ENCODE measurements at regions not wholly inside any gene's neighbourhood (a gene's known extent, or its start where the extent isn't known, plus 50 kb on each side); places are given as distances from the start of the nearest gene placed in this dataset.

DNA sequence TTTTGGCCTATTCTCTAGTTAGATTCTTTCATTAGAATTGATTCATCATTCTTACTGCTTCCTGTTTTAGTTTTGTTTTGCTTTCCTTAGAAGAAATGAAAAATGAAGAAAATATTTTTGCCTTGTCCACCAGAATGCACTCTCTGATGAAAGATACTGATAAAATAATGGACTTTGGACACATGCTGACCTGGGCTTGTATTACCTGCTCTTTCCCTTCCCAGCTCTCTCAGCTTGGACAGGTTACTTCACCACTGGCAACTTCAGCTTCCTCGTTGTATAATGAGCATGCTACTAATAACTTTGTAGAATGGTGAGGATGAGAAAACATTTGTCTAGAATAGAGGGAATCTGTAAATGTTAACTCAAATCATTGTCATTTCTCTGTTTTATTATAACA lies 1468.1 kb upstream of the WWC1 start:
- ATAC-seq, result no peak
- Histone ChIP-seq H3K4me3 (ENCODE audit: low read length) (no peak overlapping the region), H3K36me3 (ENCODE audit: control insufficient read depth, insufficient read depth, low read length) (no peaks in the 10 kb centered on the region), H3K27me3 (ENCODE audit: control insufficient read depth, insufficient read depth, low read length) (no peaks in the 10 kb centered on the region), H3K4me1 (ENCODE audit: control insufficient read depth, insufficient read depth, low read length) (no peaks in the 10 kb centered on the region), H3K9me3 (ENCODE audit: control insufficient read depth, insufficient read depth, low read length) (peaks cover 5% of the 10 kb centered on the region), H3K27ac (ENCODE audit: low read length) (no peak overlapping the region)
- TF ChIP-seq, protein P1, sequence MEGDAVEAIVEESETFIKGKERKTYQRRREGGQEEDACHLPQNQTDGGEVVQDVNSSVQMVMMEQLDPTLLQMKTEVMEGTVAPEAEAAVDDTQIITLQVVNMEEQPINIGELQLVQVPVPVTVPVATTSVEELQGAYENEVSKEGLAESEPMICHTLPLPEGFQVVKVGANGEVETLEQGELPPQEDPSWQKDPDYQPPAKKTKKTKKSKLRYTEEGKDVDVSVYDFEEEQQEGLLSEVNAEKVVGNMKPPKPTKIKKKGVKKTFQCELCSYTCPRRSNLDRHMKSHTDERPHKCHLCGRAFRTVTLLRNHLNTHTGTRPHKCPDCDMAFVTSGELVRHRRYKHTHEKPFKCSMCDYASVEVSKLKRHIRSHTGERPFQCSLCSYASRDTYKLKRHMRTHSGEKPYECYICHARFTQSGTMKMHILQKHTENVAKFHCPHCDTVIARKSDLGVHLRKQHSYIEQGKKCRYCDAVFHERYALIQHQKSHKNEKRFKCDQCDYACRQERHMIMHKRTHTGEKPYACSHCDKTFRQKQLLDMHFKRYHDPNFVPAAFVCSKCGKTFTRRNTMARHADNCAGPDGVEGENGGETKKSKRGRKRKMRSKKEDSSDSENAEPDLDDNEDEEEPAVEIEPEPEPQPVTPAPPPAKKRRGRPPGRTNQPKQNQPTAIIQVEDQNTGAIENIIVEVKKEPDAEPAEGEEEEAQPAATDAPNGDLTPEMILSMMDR (IDR thresholded peaks at IDR 0.05), result no peak
- Mint-ChIP-seq H3K4me1 (no peaks in the 10 kb centered on the region), H3K4me3 (no peak overlapping the region), H3K9me3 (peaks cover 9 to 15% of the 10 kb centered on the region in 2 donors), H3K27me3 (ENCODE audit: low read depth in 2 of 2) (no peaks in the 10 kb centered on the region), H3K27ac (no peak overlapping the region), H3K36me3 (no peaks in the 10 kb centered on the region)
- no CpG with 5 or more reads among the region's 1 CpG for WGBS (ENCODE audit: insufficient coverage)
- DNase-seq, result no peak
- intact Hi-C loops (cut with micrococcal nuclease), result no loop called here

DNA sequence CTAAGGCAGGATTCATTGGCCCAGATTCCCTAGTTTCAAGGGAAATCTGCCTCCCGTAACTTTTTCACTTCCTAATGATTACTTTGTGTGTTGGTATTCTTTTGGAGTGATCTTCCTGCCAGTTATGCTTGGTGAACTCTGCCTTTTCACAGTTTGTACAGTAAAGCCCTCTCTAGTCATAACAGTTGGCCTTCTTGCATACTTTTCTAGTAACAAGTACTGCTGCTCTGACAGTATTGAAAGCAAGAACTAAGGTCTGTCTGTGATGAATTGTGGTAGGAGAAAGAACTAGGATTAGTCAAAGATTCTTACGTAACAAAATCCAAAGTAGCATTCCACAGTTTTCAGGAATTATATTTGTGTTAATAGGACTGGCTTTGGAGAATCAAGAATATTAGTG lies 1457.2 kb upstream of the WWC1 start:
- Mint-ChIP-seq H3K27me3 (ENCODE audit: low read depth in 2 of 2) (no peaks in the 10 kb centered on the region), H3K36me3 (no peaks in the 10 kb centered on the region), H3K4me3 (no peak overlapping the region), H3K9me3 (peaks cover 10 to 15% of the 10 kb centered on the region in 2 donors), H3K4me1 (no peaks in the 10 kb centered on the region), H3K27ac (no peak overlapping the region)
- Histone ChIP-seq H3K27me3 (ENCODE audit: control insufficient read depth, insufficient read depth, low read length) (no peaks in the 10 kb centered on the region), H3K36me3 (ENCODE audit: control insufficient read depth, insufficient read depth, low read length) (no peaks in the 10 kb centered on the region), H3K27ac (ENCODE audit: low read length) (no peak overlapping the region), H3K9me3 (ENCODE audit: control insufficient read depth, insufficient read depth, low read length) (no peaks in the 10 kb centered on the region), H3K4me1 (ENCODE audit: control insufficient read depth, insufficient read depth, low read length) (no peaks in the 10 kb centered on the region), H3K4me3 (ENCODE audit: low read length) (no peak overlapping the region)
- DNase-seq (no peak), ATAC-seq (no peak)
- TF ChIP-seq, protein P1 (IDR thresholded peaks at IDR 0.05), result no peak
- WGBS (ENCODE audit: insufficient coverage), result 93% methylated on average over 2 of the region's 2 CpGs
- intact Hi-C loops (cut with micrococcal nuclease), result no loop called here

DNA sequence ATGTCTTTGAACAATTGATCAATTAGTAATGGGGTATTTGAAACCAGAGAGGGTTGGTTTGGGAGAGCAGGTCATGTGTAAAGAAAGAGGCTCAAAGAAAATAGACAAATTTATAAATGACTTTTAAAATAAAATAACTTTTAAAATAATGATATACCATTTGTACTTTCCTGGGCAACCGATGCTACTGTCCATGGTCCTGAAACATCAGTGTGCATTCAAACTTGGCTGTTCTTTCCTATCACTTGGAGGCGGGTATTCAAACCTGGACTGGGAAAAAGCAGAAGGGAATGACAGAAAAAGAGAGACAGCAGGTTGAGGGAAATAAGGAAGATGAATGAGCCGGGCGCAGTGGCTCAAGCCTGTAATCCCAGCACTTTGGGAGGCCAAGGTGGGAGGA lies 1446.4 kb upstream of the WWC1 start:
- Mint-ChIP-seq H3K9me3 (peaks cover 20 to 37% of the 10 kb centered on the region in 2 donors), H3K36me3 (peaks cover 10% of the 10 kb centered on the region), H3K27ac (no peak overlapping the region), H3K4me1 (no peaks in the 10 kb centered on the region), H3K27me3 (ENCODE audit: low read depth in 2 of 2) (no peaks in the 10 kb centered on the region), H3K4me3 (no peak overlapping the region)
- no peak for ATAC-seq
- intact Hi-C loops (cut with micrococcal nuclease), result no loop called here
- DNase-seq, result no peak
- Histone ChIP-seq H3K27ac (ENCODE audit: low read length) (no peak overlapping the region), H3K4me1 (ENCODE audit: control insufficient read depth, insufficient read depth, low read length) (no peaks in the 10 kb centered on the region), H3K4me3 (ENCODE audit: low read length) (no peak overlapping the region), H3K27me3 (ENCODE audit: control insufficient read depth, insufficient read depth, low read length) (no peaks in the 10 kb centered on the region), H3K36me3 (ENCODE audit: control insufficient read depth, insufficient read depth, low read length) (no peaks in the 10 kb centered on the region), H3K9me3 (ENCODE audit: control insufficient read depth, insufficient read depth, low read length) (peaks cover 4% of the 10 kb centered on the region)
- WGBS (ENCODE audit: insufficient coverage), result 94% methylated on average over 4 of the region's 4 CpGs
- TF ChIP-seq, protein P1 (IDR thresholded peaks at IDR 0.05), result no peak

DNA sequence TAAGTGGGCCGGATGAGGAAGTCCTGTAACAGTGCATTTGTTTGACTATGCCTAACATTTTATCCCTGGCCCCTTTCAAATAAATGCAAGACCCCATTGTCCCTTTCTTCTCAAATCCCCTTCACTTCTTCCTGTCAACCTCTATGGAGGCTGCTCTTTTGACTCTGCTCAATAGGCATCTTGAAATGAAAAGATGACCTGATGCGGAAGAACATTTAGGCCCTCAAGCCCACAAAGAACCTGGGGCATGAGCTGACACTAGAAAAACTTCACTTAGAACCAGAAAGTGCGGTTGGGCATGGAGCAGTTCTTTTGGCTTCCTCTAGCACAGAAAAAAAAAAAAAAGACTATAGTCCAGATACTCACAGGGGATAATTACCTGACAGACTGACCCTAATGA lies 1434.7 kb upstream of the WWC1 start:
- peaks cover 9% of the 10 kb centered on the region for H3K36me3 Mint-ChIP-seq
- peaks cover 17 to 19% of the 10 kb centered on the region in 2 donors for H3K9me3 Mint-ChIP-seq
- H3K27me3 Mint-ChIP-seq (ENCODE audit: low read depth in 2 of 2), result no peaks in the 10 kb centered on the region
- no peaks in the 10 kb centered on the region for H3K4me1 Mint-ChIP-seq
- no peak for ATAC-seq
- no peak overlapping the region for H3K27ac Mint-ChIP-seq
- Histone ChIP-seq H3K9me3 (ENCODE audit: control insufficient read depth, insufficient read depth, low read length) (no peaks in the 10 kb centered on the region), H3K36me3 (ENCODE audit: control insufficient read depth, insufficient read depth, low read length) (no peaks in the 10 kb centered on the region), H3K4me1 (ENCODE audit: control insufficient read depth, insufficient read depth, low read length) (no peaks in the 10 kb centered on the region), H3K27me3 (ENCODE audit: control insufficient read depth, insufficient read depth, low read length) (no peaks in the 10 kb centered on the region), H3K4me3 (ENCODE audit: low read length) (no peak overlapping the region), H3K27ac (ENCODE audit: low read length) (no peak overlapping the region)
- no peak for DNase-seq
- WGBS (ENCODE audit: insufficient coverage), result 91% methylated on average over 3 of the region's 3 CpGs
- TF ChIP-seq, protein P1 (IDR thresholded peaks at IDR 0.05), result no peak
- intact Hi-C loops (cut with micrococcal nuclease), result no loop called here
- H3K4me3 Mint-ChIP-seq, result no peak overlapping the region

Measured in natural killer cell (primary cell).